ENCODE measurements at regions not wholly inside any gene's neighbourhood (a gene's known extent, or its start where the extent isn't known, plus 50 kb on each side); places are given as distances from the start of the nearest gene placed in this dataset.

- no peak for TF ChIP-seq TEAD4 (IDR thresholded peaks at IDR 0.05; ENCODE audit: low read depth, low read length)
- TF ChIP-seq SIRT6 (IDR thresholded peaks at IDR 0.05; ENCODE audit: low read length), result no peak
- TF ChIP-seq PHF8 (conservative IDR thresholded peaks at IDR 0.05; ENCODE audit: low read depth, low read length), result no peak
- TF ChIP-seq BRCA1 (IDR thresholded peaks at IDR 0.05; ENCODE audit: low read depth, low read length), result no peak
- TF ChIP-seq ASH2L (IDR thresholded peaks at IDR 0.05; ENCODE audit: low read length), result no peak
- TF ChIP-seq MAX (IDR thresholded peaks at IDR 0.05), result no peak
- no peak for TF ChIP-seq POU5F1 (IDR thresholded peaks at IDR 0.05; ENCODE audit: low read depth, low read length)
- TF ChIP-seq BCL11A (IDR thresholded peaks at IDR 0.05; ENCODE audit: low read depth in 2 of 2, low read length in 2 of 2), result no peak
- Histone ChIP-seq H3K9me3 (ENCODE audit: insufficient read depth in 2 of 2, low read depth in 1 of 2, low read length in 1 of 2) (no peaks in the 10 kb centered on the region), H3K4ac (replicated peaks; ENCODE audit: insufficient read length, low read depth, low read length) (no peak overlapping the region), H3K14ac (ENCODE audit: insufficient read length) (no peak overlapping the region), H3K79me1 (ENCODE audit: low read depth, low read length) (no peaks in the 10 kb centered on the region), H2BK120ac (replicated peaks; ENCODE audit: low read depth, low read length) (no peak overlapping the region), H2AK5ac (ENCODE audit: low read depth, low read length) (no peak overlapping the region), H3K56ac (replicated peaks; ENCODE audit: insufficient read length, low read depth, low read length) (no peak overlapping the region), H3K9ac (replicated peaks in 1 of 4; ENCODE audit: extremely low read depth in 1 of 4, low read depth in 3 of 4, low read length in 3 of 4) (no peak overlapping the region), H2BK5ac (ENCODE audit: low read depth, low read length) (no peak overlapping the region), H2BK15ac (ENCODE audit: low read length) (no peak overlapping the region), H2BK20ac (ENCODE audit: low read length) (no peak overlapping the region), H2BK12ac (ENCODE audit: low read depth, low read length) (no peak overlapping the region), H4K91ac (replicated peaks; ENCODE audit: insufficient read length, low read length) (no peak overlapping the region), H3K23ac (ENCODE audit: insufficient read length) (no peak overlapping the region), H4K8ac (ENCODE audit: extremely low read depth, insufficient read depth, low read length) (no peak overlapping the region), H4K20me1 (replicated peaks in 1 of 2; ENCODE audit: control insufficient read depth in 1 of 2, insufficient read depth in 2 of 2, low read length in 2 of 2) (no peaks in the 10 kb centered on the region), H3K4me1 (replicated peaks in 1 of 4; ENCODE audit: control insufficient read depth in 3 of 4, insufficient read depth in 4 of 4, low read length in 3 of 4) (no peaks in the 10 kb centered on the region), H2AFZ (ENCODE audit: low read length) (no peak overlapping the region), H3K4me3 (ENCODE audit: extremely low read depth in 1 of 4, insufficient read depth in 2 of 4, low read depth in 3 of 4, low read length in 4 of 4) (no peak overlapping the region), H3K27ac (ENCODE audit: low read depth, low read length) (no peak overlapping the region), H4K5ac (ENCODE audit: insufficient read length, low read depth, low read length) (no peak overlapping the region), H3K36me3 (ENCODE audit: control insufficient read depth in 2 of 4, insufficient read depth in 4 of 4, low read length in 3 of 4) (no peaks in the 10 kb centered on the region), H3K79me2 (ENCODE audit: control insufficient read depth in 1 of 2, insufficient read depth in 2 of 2, low read length in 2 of 2) (no peaks in the 10 kb centered on the region), H3K27me3 (replicated peaks in 1 of 4; ENCODE audit: control insufficient read depth in 3 of 4, extremely low read depth in 1 of 4, insufficient read depth in 3 of 4, low read length in 3 of 4) (no peaks in the 10 kb centered on the region), H3K23me2 (ENCODE audit: low read depth, low read length) (no peaks in the 10 kb centered on the region), H3K18ac (ENCODE audit: extremely low read depth, low read length) (no peak overlapping the region), H3K4me2 (ENCODE audit: insufficient read depth in 1 of 2, low read depth in 2 of 2, low read length in 2 of 2) (no peak overlapping the region)
- POLR2A ChIA-PET (ENCODE audit: partially characterized antibody), result no interaction called here
- DNase-seq (ENCODE audit: low read depth in 1 of 2, low spot score in 2 of 2) (no peak), FAIRE-seq (no peak)
- 92% methylated on average over 9 of the region's 9 CpGs; no CpG with 5 or more reads in 1 of the 2 experiments for WGBS, 2 experiments (ENCODE audit: extremely low coverage in 1 of 2, insufficient coverage in 1 of 2, insufficient read length in 1 of 2, insufficient replicate concordance in 2 of 2, low coverage in 1 of 2, low lambda C conversion rate in 2 of 2, missing lambda C conversion rate in 1 of 2)
- CTCF ChIA-PET (ENCODE audit: partially characterized antibody), result interaction anchor here (0.6 to 3.4 kb wide), 4 partner anchors 16 to 1703 kb away, joined by 3 to 14 read pairs (median 3); no protein-coding TSS in a partner anchor
These were observed 171.2 kb downstream of the TMA16 start for GRCh38 chr4:163665521-163666331.

All from H1 (cell line).